IgD-negative memory B cell (primary cell): ENCODE measurements at regions not wholly inside any gene's neighbourhood (a gene's known extent, or its start where the extent isn't known, plus 50 kb on each side); places are given as distances from the start of the nearest gene placed in this dataset.
"Not testable (repeated sequence)": the region's sequence is repeated elsewhere in the genome, so short reads cannot be mapped to it uniquely, and the experiment has no call there.

Experiments used
- H3K27ac Mint-ChIP-seq, 3 donors: one replicate each; pipeline ENCODE4 v1.8.0; 2020 to 2022; ENCODE audit warnings: mild to moderate bottlenecking in 3 of 3, mixed read lengths in 3 of 3, moderate library complexity in 1 of 3
- H3K27me3 Mint-ChIP-seq: one replicate; pipeline ENCODE4 v1.8.0; 2021; ENCODE audit warnings: mixed read lengths
- H3K36me3 Mint-ChIP-seq: one replicate; pipeline ENCODE4 v1.8.0; 2020; ENCODE audit warnings: mild to moderate bottlenecking, mixed read lengths
- H3K4me1 Mint-ChIP-seq, 3 donors: one replicate each; pipeline ENCODE4 v1.8.0; 2020 to 2022; ENCODE audit warnings: mixed read lengths in 3 of 3, mild to moderate bottlenecking in 1 of 3
- H3K4me3 Mint-ChIP-seq, 4 donors: one replicate each; pipeline ENCODE4 v1.8.0; 2020 to 2022; ENCODE audit warnings: mild to moderate bottlenecking in 4 of 4, mixed read lengths in 4 of 4, moderate library complexity in 3 of 4
- H3K9me3 Mint-ChIP-seq, 3 donors: one replicate each; pipeline ENCODE4 v1.8.0; 2020 to 2021; ENCODE audit warnings: mixed read lengths in 3 of 3, mild to moderate bottlenecking in 1 of 3

DNA sequence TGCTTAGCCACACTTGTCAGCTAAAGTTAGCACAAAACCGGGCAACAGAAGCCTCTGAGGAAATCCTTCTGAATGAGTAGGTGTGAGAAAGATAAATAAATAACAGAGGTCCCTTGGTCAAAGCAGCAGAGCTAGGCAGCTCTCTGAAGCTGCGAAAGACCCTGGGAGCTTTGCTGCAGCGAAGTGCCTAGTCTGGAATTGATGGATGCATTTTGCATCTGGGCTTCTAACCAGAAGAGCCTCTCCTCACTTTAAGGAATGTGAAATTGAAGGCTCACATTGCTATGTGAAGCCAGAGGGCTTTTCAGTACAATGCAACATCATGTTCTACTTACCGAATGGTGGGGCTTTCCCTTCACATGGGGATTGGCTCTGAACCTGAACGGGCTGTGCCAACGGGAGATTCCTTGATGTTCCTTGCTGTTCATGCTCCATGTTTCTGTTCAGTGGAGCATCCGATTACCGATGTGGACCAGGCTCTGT is 274.6 kb downstream of the HS3ST3B1 start:
- Mint-ChIP-seq H3K27ac (no peak overlapping the region), H3K36me3 (no peaks in the 10 kb centered on the region), H3K27me3 (no peaks in the 10 kb centered on the region), H3K4me3 (no peak overlapping the region), H3K9me3 (peaks cover 0 to 5% (median 0%) of the 10 kb centered on the region in 3 donors), H3K4me1 (peaks cover 0 to 4% (median 0%) of the 10 kb centered on the region in 3 donors)

DNA sequence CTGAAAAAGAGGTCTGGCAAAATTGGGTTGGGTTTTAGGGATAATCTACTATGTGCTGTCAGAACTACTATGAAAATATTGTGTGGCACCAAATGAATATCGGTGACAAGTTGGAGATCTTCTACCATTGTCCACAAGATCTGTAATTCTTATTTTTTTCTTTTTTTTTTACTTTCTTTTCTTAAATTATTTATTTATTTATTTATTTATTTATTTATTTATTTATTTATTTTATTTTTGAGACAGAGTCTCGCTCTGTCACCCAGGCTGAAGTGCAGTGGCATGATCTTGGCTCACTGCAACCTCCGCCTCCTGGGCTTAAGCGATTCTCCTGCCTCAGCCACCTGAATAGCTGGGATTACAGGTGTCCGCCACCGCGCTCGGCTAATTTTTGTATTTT is 259.4 kb downstream of the HS3ST3B1 start:
- not testable (repeated sequence) for H3K9me3 Mint-ChIP-seq, H3K27me3 Mint-ChIP-seq, H3K4me1 Mint-ChIP-seq, H3K36me3 Mint-ChIP-seq, H3K27ac Mint-ChIP-seq, H3K4me3 Mint-ChIP-seq

DNA sequence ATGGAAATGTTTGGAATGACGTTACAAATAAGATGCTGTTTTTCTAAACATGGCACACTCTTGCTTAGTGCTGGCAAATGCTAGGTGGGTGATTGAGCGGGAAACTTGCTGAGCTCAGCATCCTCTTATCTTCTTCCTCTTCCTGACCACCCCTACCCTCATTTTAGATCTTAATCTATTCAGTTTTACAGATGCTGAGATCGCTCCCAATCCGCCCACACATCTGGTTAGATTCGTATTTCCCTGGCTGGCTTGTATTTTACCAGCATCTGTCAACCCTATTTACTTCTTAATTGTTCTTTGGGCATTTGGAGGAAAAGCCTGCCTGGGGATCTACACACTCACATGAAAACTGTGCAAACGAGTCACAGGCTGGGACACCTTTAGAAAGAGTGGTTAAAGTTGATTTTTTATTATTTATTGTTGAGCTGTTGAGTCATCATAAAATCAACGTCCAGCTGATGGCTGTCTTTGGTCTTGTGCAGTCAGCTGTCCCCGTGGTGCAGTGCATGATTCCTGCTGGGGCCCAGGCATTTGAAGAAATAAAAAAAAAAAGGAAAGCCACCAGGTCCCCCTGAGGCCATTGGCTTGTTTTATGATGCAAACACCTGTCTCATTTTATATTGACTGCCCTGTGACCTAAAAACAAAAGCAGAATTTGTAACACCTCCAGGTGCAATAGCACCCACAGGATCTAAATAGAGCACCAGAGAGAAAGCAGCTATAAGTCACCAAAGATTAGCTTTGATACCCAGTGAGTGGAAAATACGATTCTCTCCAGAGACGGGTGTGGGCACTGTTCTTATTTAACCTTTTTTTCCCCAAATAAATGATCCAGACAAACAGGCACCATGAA is 258.6 kb downstream of the HS3ST3B1 start:
- H3K4me3 Mint-ChIP-seq = no peak overlapping the region
- no peak overlapping the region for H3K27ac Mint-ChIP-seq
- peaks cover 0 to 4% (median 0%) of the 10 kb centered on the region in 3 donors for H3K4me1 Mint-ChIP-seq
- H3K27me3 Mint-ChIP-seq = peaks cover 5% of the 10 kb centered on the region
- H3K36me3 Mint-ChIP-seq = peaks cover 3% of the 10 kb centered on the region
- peaks cover 0 to 1% (median 0%) of the 10 kb centered on the region in 3 donors for H3K9me3 Mint-ChIP-seq

DNA sequence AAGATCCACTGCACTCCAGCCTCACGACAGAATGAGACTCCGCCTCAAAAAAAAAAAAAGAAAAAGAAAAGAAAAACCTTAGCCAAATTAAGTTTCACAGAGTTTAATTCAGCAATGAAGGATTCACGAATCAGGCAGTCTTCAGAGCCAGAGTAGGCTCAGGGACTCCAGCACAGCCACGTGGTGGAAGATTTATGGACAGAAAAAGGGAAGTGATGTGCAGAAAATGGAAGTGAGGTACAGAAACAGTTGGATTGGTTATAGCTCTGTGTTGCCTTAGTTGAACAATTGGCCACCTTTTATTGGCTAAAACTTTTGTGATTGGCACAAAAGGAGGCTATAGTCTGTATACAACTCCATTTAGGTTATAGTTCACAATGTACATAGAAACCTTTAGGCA is 256.6 kb downstream of the HS3ST3B1 start:
- Mint-ChIP-seq H3K27ac (no peak overlapping the region), H3K9me3 (no peaks in the 10 kb centered on the region), H3K36me3 (peaks cover 3% of the 10 kb centered on the region), H3K27me3 (peaks cover 4% of the 10 kb centered on the region), H3K4me3 (no peak overlapping the region), H3K4me1 (peaks cover 0 to 4% (median 0%) of the 10 kb centered on the region in 3 donors)

DNA sequence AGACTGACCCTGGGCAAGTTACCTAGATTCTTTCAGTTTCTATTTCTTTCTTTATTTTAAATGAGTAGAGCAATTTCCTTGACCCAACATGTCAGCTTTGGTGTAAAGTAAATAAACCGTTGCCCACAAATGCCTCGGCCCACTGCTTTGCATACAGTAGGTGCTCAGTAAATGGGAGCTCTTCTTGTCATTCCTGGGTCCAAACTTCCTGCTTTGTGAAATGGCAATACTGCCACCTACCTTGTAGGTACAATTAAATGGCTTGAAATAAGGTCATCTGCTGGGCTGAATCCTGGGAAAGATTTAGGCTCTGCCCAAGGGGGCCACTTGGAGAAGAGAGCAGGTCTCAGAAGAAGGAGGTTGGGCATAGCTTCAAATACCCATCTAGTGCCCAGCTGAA is 253.0 kb downstream of the HS3ST3B1 start:
- Mint-ChIP-seq H3K9me3 (no peaks in the 10 kb centered on the region), H3K4me3 (no peak overlapping the region), H3K4me1 (peaks cover 0 to 2% (median 0%) of the 10 kb centered on the region in 3 donors), H3K36me3 (peaks cover 3% of the 10 kb centered on the region), H3K27ac (no peak overlapping the region), H3K27me3 (peaks cover 5% of the 10 kb centered on the region)

DNA sequence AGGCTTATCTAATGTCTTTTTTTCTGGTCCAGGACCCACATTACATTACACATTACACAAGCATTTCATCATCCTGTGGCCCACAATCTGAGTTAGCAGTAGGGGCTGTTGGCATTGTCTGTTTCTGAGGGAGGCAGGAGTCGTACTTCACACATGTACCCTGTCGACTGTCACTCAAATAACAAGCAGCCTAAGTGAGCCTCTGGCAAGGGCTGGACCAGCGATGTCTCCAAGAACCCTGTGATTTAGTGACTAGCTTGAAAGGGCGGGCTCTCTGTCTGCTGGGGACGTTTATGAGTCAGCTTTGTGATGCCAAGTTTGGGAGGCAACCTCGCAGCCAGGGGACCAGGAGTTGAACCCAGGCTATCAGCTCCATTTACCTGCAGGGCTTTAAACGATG is 251.4 kb downstream of the HS3ST3B1 start:
- no peak overlapping the region for H3K4me3 Mint-ChIP-seq
- H3K36me3 Mint-ChIP-seq = peaks cover 3% of the 10 kb centered on the region
- H3K27me3 Mint-ChIP-seq = peaks cover 5% of the 10 kb centered on the region
- H3K9me3 Mint-ChIP-seq = no peaks in the 10 kb centered on the region
- H3K4me1 Mint-ChIP-seq = peaks cover 0 to 2% (median 0%) of the 10 kb centered on the region in 3 donors
- no peak overlapping the region for H3K27ac Mint-ChIP-seq

DNA sequence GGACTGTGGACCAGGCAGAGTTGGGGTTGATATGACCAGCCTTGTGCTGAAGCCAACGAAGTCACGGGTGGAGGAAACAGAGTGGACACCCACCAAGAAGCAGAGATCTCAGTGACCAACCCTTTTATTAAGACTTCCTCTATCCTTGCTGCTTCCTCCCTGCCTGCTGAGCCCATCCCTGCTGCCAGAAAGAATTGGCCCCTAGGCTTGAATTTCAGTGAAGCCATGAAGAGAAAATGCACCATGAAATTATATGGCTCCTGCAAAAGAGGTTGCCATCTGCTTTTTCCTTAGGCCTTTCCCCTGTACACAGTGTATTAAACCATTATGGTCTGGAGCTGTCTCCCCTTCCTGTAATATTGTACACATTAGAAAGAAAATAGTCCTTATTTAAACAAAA is 246.7 kb downstream of the HS3ST3B1 start:
- Mint-ChIP-seq H3K27ac (no peak overlapping the region), H3K4me3 (no peak overlapping the region), H3K9me3 (peaks cover 3% of the 10 kb centered on the region in 3 donors), H3K36me3 (no peaks in the 10 kb centered on the region), H3K27me3 (peaks cover 8% of the 10 kb centered on the region), H3K4me1 (peaks cover 0 to 2% (median 0%) of the 10 kb centered on the region in 3 donors)

DNA sequence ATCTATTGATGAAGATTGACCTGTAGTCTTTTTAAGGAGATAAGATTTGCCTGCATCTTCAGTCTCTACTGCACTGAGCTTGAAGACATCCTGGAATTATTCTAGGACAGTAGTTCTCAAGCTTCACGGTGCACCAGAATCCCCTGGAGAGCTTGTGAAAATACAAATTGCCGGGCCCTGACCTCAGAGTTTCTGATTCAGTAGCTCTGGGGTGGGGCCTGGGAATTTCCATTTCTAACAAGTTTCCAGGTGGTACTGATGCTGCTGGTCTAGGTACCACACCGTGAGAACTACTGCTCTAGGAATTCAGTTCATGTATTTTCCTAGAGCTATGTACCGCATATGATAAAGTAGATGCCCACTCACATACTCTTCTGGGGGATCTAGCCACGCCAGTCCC is 246.1 kb downstream of the HS3ST3B1 start:
- H3K4me1 Mint-ChIP-seq = peaks cover 0 to 2% (median 0%) of the 10 kb centered on the region in 3 donors
- H3K36me3 Mint-ChIP-seq = no peaks in the 10 kb centered on the region
- H3K4me3 Mint-ChIP-seq = no peak overlapping the region
- H3K27me3 Mint-ChIP-seq = peaks cover 6% of the 10 kb centered on the region
- H3K9me3 Mint-ChIP-seq = peaks cover 3% of the 10 kb centered on the region in 3 donors
- no peak overlapping the region for H3K27ac Mint-ChIP-seq

DNA sequence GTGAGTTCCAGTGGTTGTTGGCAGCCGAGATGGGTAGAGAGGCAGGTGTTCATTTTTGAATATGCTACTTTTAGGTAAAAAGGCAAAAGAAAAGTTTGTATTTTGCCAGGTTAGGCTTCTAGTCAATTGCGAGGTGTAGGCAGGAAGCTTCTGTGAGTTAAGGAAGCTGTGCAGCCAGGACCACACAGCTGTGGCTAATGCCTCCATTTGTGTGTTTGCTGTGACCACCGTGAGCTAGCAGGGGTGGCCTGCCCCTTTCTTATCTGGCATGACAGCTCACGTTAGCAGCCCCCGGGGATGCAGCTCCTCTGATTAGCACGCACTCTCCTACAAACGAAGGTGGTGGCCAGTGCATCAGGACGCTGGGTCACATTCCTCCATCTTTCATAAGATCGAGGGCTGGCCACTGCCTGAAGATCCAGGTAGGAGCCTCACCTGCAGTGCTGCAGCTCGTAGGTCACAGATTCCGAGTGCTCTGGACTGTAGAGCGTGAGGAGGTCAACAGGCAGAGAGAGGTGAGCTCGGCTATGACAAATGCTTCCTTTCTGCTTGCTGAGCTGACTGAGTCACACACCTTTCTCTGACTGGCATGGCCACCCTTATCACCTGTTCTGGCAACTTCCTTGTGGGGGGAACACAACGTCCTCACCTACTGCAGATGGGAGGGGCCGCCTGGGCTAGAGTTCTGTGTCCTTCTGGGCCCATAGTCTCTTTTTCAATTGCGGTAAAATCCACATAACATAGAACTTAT is 244.4 kb downstream of the HS3ST3B1 start:
- H3K4me3 Mint-ChIP-seq = peak overlapping the region in 2 of 4 donors; percentile 2 to 39
- H3K36me3 Mint-ChIP-seq = no peaks in the 10 kb centered on the region
- H3K27ac Mint-ChIP-seq = no peak overlapping the region
- peaks cover 6% of the 10 kb centered on the region for H3K27me3 Mint-ChIP-seq
- H3K4me1 Mint-ChIP-seq = no peaks in the 10 kb centered on the region
- peaks cover 3% of the 10 kb centered on the region in 3 donors for H3K9me3 Mint-ChIP-seq

DNA sequence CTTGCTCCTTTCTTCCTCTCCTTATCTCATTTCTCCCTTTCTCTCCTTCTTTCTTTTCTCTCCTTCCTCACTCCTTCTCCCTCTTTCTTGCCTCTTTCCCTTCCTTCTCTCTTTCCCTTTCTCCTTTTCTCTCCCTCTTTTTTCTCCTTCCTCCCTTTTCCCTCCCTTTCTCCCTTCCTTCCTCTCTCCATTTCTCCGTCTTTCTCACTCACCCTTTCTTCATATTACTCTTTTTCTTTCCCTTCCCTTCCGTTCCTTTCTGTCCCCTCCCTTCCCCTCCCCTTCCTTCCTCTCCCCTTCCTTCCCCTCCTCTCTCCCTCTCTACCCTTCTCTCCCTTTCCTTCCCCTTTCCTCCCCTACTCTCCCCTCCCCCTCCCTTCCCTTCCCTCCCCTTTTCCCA is 240.8 kb downstream of the HS3ST3B1 start:
- H3K27ac Mint-ChIP-seq = no peak overlapping the region
- H3K36me3 Mint-ChIP-seq = no peaks in the 10 kb centered on the region
- H3K4me1 Mint-ChIP-seq = peaks cover 0 to 2% (median 0%) of the 10 kb centered on the region in 3 donors
- H3K9me3 Mint-ChIP-seq = peaks cover 5 to 11% (median 7%) of the 10 kb centered on the region in 3 donors
- no peak overlapping the region for H3K4me3 Mint-ChIP-seq
- H3K27me3 Mint-ChIP-seq = peaks cover 3% of the 10 kb centered on the region

DNA sequence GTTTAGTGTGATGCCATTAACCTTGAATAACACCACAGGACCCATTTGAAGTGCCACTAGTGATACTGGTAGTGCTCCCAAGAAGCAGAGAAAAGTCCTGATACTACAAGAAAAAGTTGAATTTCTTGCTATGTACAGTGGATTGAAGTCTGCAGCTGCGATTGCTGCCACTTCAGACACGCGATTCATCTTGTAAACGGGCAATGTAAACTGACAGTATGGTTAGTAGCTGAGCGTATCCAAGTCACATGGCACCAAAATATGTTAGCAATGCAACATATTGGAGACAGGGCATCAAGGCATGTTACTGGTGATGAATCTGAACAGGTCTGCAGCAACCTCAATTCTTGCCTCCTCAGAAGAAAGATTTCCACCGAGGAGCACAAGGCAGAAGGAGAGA is 238.9 kb downstream of the HS3ST3B1 start:
- H3K4me3 Mint-ChIP-seq = no peak overlapping the region
- no peaks in the 10 kb centered on the region for H3K36me3 Mint-ChIP-seq
- peaks cover 0 to 2% (median 0%) of the 10 kb centered on the region in 3 donors for H3K4me1 Mint-ChIP-seq
- H3K27me3 Mint-ChIP-seq = no peaks in the 10 kb centered on the region
- H3K9me3 Mint-ChIP-seq = peaks cover 5 to 11% (median 5%) of the 10 kb centered on the region in 3 donors
- H3K27ac Mint-ChIP-seq = no peak overlapping the region

DNA sequence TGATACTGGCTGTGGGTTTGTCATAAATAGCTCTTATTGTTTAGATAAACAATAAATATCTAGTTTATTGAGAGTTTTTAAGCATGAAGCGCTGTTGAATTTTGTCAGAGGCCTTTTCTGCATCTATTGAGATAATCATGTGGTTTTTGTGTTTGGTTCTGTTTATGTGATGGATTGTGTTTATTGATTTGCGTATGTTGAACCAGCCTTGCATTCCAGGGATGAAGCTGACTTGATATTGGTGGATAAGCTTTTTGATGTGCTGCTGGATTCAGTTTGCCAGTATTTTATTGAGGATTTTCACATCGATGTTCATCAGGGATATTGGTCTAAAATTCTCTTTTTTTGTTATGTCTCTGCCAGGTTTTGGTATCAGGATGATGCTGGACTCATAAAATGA is 231.4 kb downstream of the HS3ST3B1 start:
- not testable (repeated sequence) for H3K27ac Mint-ChIP-seq, H3K27me3 Mint-ChIP-seq, H3K36me3 Mint-ChIP-seq, H3K4me1 Mint-ChIP-seq, H3K4me3 Mint-ChIP-seq
- H3K9me3 Mint-ChIP-seq = peaks cover 12 to 28% (median 17%) of the 10 kb centered on the region in 3 donors

DNA sequence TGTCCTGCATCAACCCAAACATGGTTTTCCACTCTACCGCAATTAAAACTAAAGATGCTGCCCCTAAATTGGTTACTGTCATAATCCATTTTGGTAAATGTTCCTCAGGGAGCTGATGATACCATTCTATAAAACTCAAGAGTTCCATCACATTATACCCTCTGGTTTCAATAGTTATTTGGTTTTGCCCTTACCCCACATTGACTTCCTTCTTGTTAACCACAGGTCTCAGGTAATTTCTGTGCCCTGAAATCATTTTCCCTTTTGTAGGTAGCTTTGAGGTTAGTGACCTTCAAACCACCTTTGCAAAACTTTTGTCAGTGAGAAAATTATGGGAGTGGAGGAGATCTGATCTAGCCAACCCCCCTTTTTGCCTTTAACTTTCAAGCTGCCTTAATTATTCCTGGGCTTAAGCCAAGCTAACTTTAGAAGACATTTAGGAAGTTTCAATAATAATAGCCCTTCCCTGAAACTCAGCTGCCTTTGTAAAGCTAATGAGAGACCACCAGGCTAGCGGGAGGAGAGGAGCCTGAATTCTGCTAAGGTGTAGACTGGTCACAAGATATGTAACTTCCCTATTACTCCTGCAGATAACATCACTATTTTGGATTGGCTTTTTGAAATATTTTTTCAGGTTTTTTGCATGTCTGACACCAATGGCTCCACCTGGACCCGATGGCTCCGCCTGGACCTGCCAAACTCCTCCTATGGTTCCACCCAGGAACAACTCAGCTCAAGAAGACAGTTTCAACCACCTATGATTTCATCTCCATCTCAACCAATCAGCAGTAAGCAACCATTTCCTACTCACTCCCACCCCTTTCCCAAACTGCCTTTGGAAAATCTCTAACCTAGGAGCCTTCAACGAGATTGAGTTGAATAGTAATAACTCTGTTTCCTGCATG is 224.9 kb downstream of the HS3ST3B1 start:
- H3K4me3 Mint-ChIP-seq = no peak overlapping the region
- no peaks in the 10 kb centered on the region for H3K36me3 Mint-ChIP-seq
- peaks cover 0 to 9% (median 0%) of the 10 kb centered on the region in 3 donors for H3K4me1 Mint-ChIP-seq
- H3K27ac Mint-ChIP-seq = no peak overlapping the region
- H3K9me3 Mint-ChIP-seq = peaks cover under 1 to 2% (median under 1%) of the 10 kb centered on the region in 3 donors
- H3K27me3 Mint-ChIP-seq = no peaks in the 10 kb centered on the region

DNA sequence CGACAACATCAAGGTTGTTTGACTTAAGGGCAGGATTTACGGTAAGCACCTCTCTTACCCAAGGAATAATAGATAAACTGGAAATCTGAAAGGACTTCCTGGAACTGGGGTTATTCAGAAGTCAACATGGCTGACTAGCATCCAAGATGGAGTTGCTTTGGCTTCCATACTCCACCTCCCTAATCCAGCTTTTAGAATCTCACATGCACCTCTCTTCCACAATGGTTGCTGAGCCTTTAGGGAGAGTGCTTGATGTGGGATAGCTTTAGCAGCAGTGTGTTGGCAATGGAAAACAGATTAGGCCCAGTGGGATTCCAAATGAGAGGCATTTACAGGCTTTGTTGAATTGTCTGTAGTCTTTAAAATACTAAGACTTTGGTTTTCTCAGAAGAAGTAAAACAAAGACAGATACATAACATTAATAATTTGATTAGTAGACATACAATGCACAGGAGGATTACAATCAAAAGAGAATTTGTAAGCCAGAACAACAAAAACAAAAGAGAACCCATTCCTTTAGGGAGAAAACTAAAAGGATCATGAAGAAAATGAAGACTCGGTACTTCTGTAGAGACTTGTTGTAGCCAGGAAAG is 222.0 kb downstream of the HS3ST3B1 start:
- peaks cover 0 to 9% (median 0%) of the 10 kb centered on the region in 3 donors for H3K4me1 Mint-ChIP-seq
- H3K27ac Mint-ChIP-seq = no peak overlapping the region
- H3K4me3 Mint-ChIP-seq = no peak overlapping the region
- H3K27me3 Mint-ChIP-seq = no peaks in the 10 kb centered on the region
- H3K9me3 Mint-ChIP-seq = peaks cover 0 to 2% (median 0%) of the 10 kb centered on the region in 3 donors
- H3K36me3 Mint-ChIP-seq = peaks cover 2% of the 10 kb centered on the region
